Smooth muscle cell (in vitro differentiated cells): ENCODE measurements at regions not wholly inside any gene's neighbourhood (a gene's known extent, or its start where the extent isn't known, plus 50 kb on each side); places are given as distances from the start of the nearest gene placed in this dataset.

Experiments
- DNase-seq: peaks from one replicate; lab custom pipeline; 2025; ENCODE audit not compliant: unreplicated experiment; lab: John Stamatoyannopoulos, UW
- H2AFZ ChIP-seq: fragments of 200-600 bp; sonication (generic); 2 replicates; pipeline ENCODE4 v1.6.0; 2016; ENCODE audit warnings: antibody characterized with exemption, low read depth, mild to moderate bottlenecking
- H3F3A ChIP-seq: fragments of 200-600 bp; sonication (generic); 2 replicates; pipeline ENCODE4 v1.6.0; 2017; ENCODE audit warnings: antibody characterized with exemption, low read depth
- H3K27ac ChIP-seq: fragments of 200-600 bp; sonication (generic); 2 replicates; pipeline ENCODE4 v1.5.1; 2016; ENCODE audit warnings: low read depth, mild to moderate bottlenecking
- H3K27me3 ChIP-seq: fragments of 200-600 bp; sonication (generic); 2 replicates; pipeline ENCODE4 v1.6.1; 2016; ENCODE audit warnings: low read depth, mild to moderate bottlenecking
- H3K36me3 ChIP-seq: fragments of 200-600 bp; sonication (generic); 2 replicates; pipeline ENCODE4 v1.5.1; 2016; ENCODE audit warnings: low read depth
- H3K4me1 ChIP-seq: fragments of 200-600 bp; sonication (generic); 2 replicates; pipeline ENCODE4 v1.5.1; 2016; ENCODE audit warnings: low read depth
- H3K4me2 ChIP-seq: fragments of 200-600 bp; sonication (generic); 2 replicates; pipeline ENCODE4 v1.6.0; 2016; ENCODE audit warnings: mild to moderate bottlenecking
- H3K4me3 ChIP-seq: fragments of 200-600 bp; sonication (generic); 2 replicates; pipeline ENCODE4 v1.5.1; 2016; ENCODE audit warnings: mild to moderate bottlenecking
- H3K79me2 ChIP-seq: fragments of 200-600 bp; sonication (generic); 2 replicates; pipeline ENCODE4 v1.6.0; 2016; ENCODE audit warnings: low read depth, mild to moderate bottlenecking
- H3K9ac ChIP-seq: fragments of 200-600 bp; sonication (generic); 2 replicates; pipeline ENCODE4 v1.6.0; 2016; ENCODE audit warnings: low read depth
- H3K9me3 ChIP-seq: fragments of 200-600 bp; sonication (generic); replicated peaks from 2 replicates; pipeline ENCODE4 v1.5.1; 2016; ENCODE audit warnings: low read depth
- H4K20me1 ChIP-seq: fragments of 200-600 bp; sonication (generic); 2 replicates; pipeline ENCODE4 v1.6.0; 2016; ENCODE audit warnings: low read depth
- CTCF ChIP-seq: fragments of 200-600 bp; sonication (generic); IDR thresholded peaks from 2 replicates; pipeline ENCODE4 v1.5.1; 2017; ENCODE audit warnings: borderline replicate concordance, mild to moderate bottlenecking, antibody characterized with exemption; ENCODE audit not compliant: insufficient read depth, poor library complexity, severe bottlenecking
- WGBS: methylation state at CpG from one replicate; pipeline ENCODE4 v1.1.7; 2016; ENCODE audit warnings: low lambda C conversion rate; 5-methylcytosine and 5-hydroxymethylcytosine counted together

DNA sequence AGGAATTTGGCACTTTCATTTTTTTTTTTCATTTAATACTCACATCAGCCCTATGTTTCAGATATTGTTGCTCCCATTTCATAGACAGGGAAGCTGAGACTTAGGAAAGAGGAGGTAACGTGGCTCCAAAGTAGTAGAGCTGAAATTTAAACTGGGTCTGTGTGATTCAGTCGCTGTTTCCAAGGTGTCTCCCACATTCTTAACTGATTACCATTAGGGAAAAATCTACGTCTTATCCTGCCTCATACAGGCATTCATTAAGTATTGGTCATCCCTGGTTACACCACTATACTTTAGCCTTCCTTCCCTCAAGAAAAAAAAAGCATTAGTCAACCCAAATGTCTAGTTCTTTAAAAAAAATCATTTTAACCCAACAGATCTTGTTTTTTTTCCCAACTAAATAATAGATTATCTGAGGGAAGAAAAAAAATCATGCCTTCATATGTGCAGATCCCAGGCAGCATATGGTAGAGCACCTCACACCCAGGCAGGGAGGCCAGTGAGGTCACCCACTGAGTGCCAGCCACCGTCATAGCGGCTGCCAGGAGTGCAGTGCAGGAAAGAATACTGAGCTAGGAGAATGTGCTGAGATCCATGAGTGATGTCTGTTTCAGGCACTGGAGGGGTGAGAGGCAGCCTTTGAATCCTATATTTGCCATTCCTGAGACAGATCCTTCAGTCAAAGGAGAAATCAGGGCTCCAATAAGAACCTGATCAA, 59.0 kb upstream of the SORCS3 start:
- Histone ChIP-seq H3K4me2 (no peak overlapping the region), H3K4me1 (no peaks in the 10 kb centered on the region), H3K27ac (peak overlapping the region; percentile 22), H2AFZ (no peak overlapping the region), H3K79me2 (no peaks in the 10 kb centered on the region), H3K9ac (no peak overlapping the region), H3K36me3 (no peaks in the 10 kb centered on the region), H3K4me3 (no peak overlapping the region), H3F3A (no peaks in the 10 kb centered on the region), H3K9me3 (no peaks in the 10 kb centered on the region), H3K27me3 (no peaks in the 10 kb centered on the region), H4K20me1 (no peaks in the 10 kb centered on the region)
- 57% methylated on average over 5 of the region's 5 CpGs for WGBS
- no peak for DNase-seq
- no peak for TF ChIP-seq CTCF

- TF ChIP-seq CTCF = no peak
- no peak for DNase-seq
- H3K27ac ChIP-seq = peak overlapping the region; percentile 22
- H4K20me1 ChIP-seq = no peaks in the 10 kb centered on the region
- WGBS = 74% methylated on average over 4 of the region's 4 CpGs
- no peaks in the 10 kb centered on the region for H3F3A ChIP-seq
- no peak overlapping the region for H3K4me3 ChIP-seq
- no peak overlapping the region for H3K4me2 ChIP-seq
- no peaks in the 10 kb centered on the region for H3K9me3 ChIP-seq
- H3K27me3 ChIP-seq = no peaks in the 10 kb centered on the region
- no peak overlapping the region for H3K9ac ChIP-seq
- H3K79me2 ChIP-seq = no peaks in the 10 kb centered on the region
- no peaks in the 10 kb centered on the region for H3K36me3 ChIP-seq
- no peaks in the 10 kb centered on the region for H3K4me1 ChIP-seq
- H2AFZ ChIP-seq = no peak overlapping the region
Observed at GRCh38 chr10:104582602-104582951, 58.5 kb upstream of the SORCS3 start.

DNA sequence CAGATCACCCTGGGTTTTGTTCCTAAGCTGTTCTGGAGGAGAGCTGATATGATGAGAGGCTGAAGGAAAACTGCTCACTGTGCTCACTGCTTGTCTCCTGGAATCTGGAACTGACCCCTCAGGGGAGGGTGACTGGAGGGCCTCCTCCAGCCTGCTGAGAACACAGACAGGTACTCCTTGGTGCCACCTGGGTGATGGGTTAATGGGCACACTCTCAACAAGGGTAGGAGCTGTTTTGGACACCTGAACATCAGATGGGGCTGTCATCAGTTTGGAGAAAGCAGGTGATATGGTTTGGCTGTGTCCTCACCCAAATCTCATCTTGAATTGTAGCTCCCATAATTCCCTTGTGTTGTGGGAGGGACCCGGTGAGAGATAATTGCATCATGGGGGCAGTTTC, 58.1 kb upstream of the SORCS3 start:
- no peaks in the 10 kb centered on the region for H3K36me3 ChIP-seq
- H3K79me2 ChIP-seq = no peaks in the 10 kb centered on the region
- DNase-seq = no peak
- H3K4me2 ChIP-seq = no peak overlapping the region
- H3K4me1 ChIP-seq = no peaks in the 10 kb centered on the region
- H3F3A ChIP-seq = no peaks in the 10 kb centered on the region
- H3K4me3 ChIP-seq = no peak overlapping the region
- no peak for TF ChIP-seq CTCF
- H2AFZ ChIP-seq = no peak overlapping the region
- H3K9me3 ChIP-seq = no peaks in the 10 kb centered on the region
- no peaks in the 10 kb centered on the region for H3K27me3 ChIP-seq
- H3K27ac ChIP-seq = no peak overlapping the region
- no peak overlapping the region for H3K9ac ChIP-seq
- 90% methylated on average over 1 of the region's 1 CpG for WGBS
- no peaks in the 10 kb centered on the region for H4K20me1 ChIP-seq

DNA sequence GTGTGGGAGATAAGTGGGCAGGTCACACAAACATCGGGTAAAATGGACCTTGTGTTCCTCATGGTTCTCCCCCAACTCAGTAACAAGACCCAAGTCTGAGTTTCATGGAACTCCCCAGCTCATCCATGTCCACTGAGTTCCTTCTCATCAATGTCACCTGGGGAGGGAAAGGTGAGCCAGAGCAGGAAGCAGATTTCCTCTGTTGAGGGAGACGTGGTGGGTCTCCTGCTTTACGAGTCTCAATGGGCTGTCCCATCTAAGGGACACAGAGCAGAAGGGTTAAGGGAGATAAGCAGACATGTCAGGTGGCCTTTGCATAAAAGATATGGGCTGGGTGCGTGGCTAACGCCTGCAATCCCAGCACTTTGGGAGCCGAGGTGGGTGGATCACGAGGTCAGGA, 56.5 kb upstream of the SORCS3 start:
- H3K4me3 ChIP-seq = no peak overlapping the region
- 88% methylated on average over 7 of the region's 7 CpGs for WGBS
- no peak overlapping the region for H3K9ac ChIP-seq
- no peak overlapping the region for H3K27ac ChIP-seq
- no peaks in the 10 kb centered on the region for H3K79me2 ChIP-seq
- H3K4me2 ChIP-seq = no peak overlapping the region
- H3K36me3 ChIP-seq = no peaks in the 10 kb centered on the region
- DNase-seq = no peak
- H4K20me1 ChIP-seq = no peaks in the 10 kb centered on the region
- no peaks in the 10 kb centered on the region for H3F3A ChIP-seq
- peaks cover under 1% of the 10 kb centered on the region for H3K4me1 ChIP-seq
- H2AFZ ChIP-seq = no peak overlapping the region
- no peaks in the 10 kb centered on the region for H3K9me3 ChIP-seq
- H3K27me3 ChIP-seq = no peaks in the 10 kb centered on the region
- no peak for TF ChIP-seq CTCF
